HepG2 (cell line): ENCODE measurements at regions not wholly inside any gene's neighbourhood (a gene's known extent, or its start where the extent isn't known, plus 50 kb on each side); places are given as distances from the start of the nearest gene placed in this dataset.

Source experiments
- ATAC-seq: fragments of 200-7000 bp; cut with Tn5 transposase; 3 replicates; pipeline ENCODE4 v1.9.1; 2020; ENCODE audit warnings: mild to moderate bottlenecking, moderate library complexity
- BruUV-seq: library from RNA; stranded (reverse); fragments of 400-500 nt; replicated peaks from 2 replicates; lab custom pipeline; 2021; lab: Mats Ljungman, UMichigan
- CTCF ChIA-PET: fragments of 300-600 bp; formaldehyde crosslinking; extraction: SDS; loops from one replicate; lab custom pipeline; 2021; ENCODE audit warnings: low total read pairs, inconsistent platforms, low intra/inter-chr PET ratio; lab: Yijun Ruan, JAX
- POLR2A ChIA-PET: fragments of 350-600 bp; sonication (Branson Sonifier 250); formaldehyde crosslinking; loops from one replicate; lab custom pipeline; 2020; ENCODE audit warnings: antibody characterized with exemption, inconsistent platforms; lab: Yijun Ruan, JAX
- DNase-seq: peaks from one replicate; pipeline ENCODE4 v3.0.0-alpha.2; 2015; ENCODE audit warnings: low spot score
- FAIRE-seq: peaks from 3 replicates; lab custom pipeline; 2011; peaks lifted over from hg19 to GRCh38; lab: Jason Lieb, UNC
- H2AFZ ChIP-seq: one replicate; pipeline ENCODE4 v1.6.1; 2011; ENCODE audit warnings: low read length, inconsistent platforms
- H3K27ac ChIP-seq: fragments of 300-600 bp; 3 replicates; pipeline ENCODE4 v1.8.0; 2011; ENCODE audit warnings: mixed run types, mild to moderate bottlenecking, mixed read lengths, low read length, inconsistent platforms; ENCODE audit not compliant: insufficient read depth; ENCODE audit errors: extremely low read length
- H3K27me3 ChIP-seq, 2 experiments: fragments of 200-600 bp in 1 of 2; 2 replicates in 1 of 2; 3 replicates in 1 of 2; pipeline versions ENCODE4 v1.6.0 to v1.8.0; 2011; ENCODE audit warnings: low read length in 2 of 2, mild to moderate bottlenecking in 2 of 2, moderate library complexity in 2 of 2, inconsistent platforms in 1 of 2; ENCODE audit not compliant: insufficient read depth in 2 of 2, control insufficient read depth in 1 of 2
- H3K36me3 ChIP-seq, 2 experiments: fragments of 200-600 bp in 1 of 2; replicated peaks in 1 of 2; 2 replicates in 1 of 2; 3 replicates in 1 of 2; pipeline versions ENCODE4 v1.5.1 to v1.8.0; 2011; ENCODE audit warnings: low read length in 2 of 2, inconsistent platforms in 1 of 2; ENCODE audit not compliant: insufficient read depth in 2 of 2, control insufficient read depth in 1 of 2
- H3K4me1 ChIP-seq: 2 replicates; pipeline ENCODE4 v1.5.1; 2012; ENCODE audit warnings: low read length, inconsistent platforms; ENCODE audit not compliant: insufficient read depth
- H3K4me2 ChIP-seq: 2 replicates; pipeline ENCODE4 v1.6.0; 2011; ENCODE audit warnings: low read depth, low read length, inconsistent platforms
- H3K4me3 ChIP-seq, 3 experiments: fragments of 200-600 bp in 1 of 3; sonication (generic), shearing (Covaris generic) in 1 of 3; replicated peaks in 1 of 3; 2 replicates each; pipeline ENCODE4 v1.5.1; 2011 to 2016; ENCODE audit warnings: low read length in 3 of 3, inconsistent platforms in 2 of 3, low read depth in 2 of 3, mild to moderate bottlenecking in 2 of 3, control low read depth in 1 of 3, mixed read lengths in 1 of 3; ENCODE audit not compliant: insufficient read depth in 1 of 3
- H3K79me2 ChIP-seq: one replicate; pipeline ENCODE4 v1.6.1; 2011; ENCODE audit warnings: low read length, inconsistent platforms; ENCODE audit not compliant: insufficient read depth
- H3K9ac ChIP-seq: 2 replicates; pipeline ENCODE4 v1.6.0; 2011; ENCODE audit warnings: mild to moderate bottlenecking, low read depth, low read length, inconsistent platforms; ENCODE audit not compliant: insufficient read depth
- H3K9me3 ChIP-seq: 2 replicates; pipeline ENCODE4 v1.5.1; 2012; ENCODE audit warnings: mild to moderate bottlenecking, low read length
- H4K20me1 ChIP-seq: 2 replicates; pipeline ENCODE4 v1.6.0; 2011; ENCODE audit warnings: inconsistent platforms, mild to moderate bottlenecking, low read length, moderate library complexity; ENCODE audit not compliant: insufficient read depth
- MATR3 ChIP-seq: sonication (generic); formaldehyde crosslinking; IDR thresholded peaks from 2 replicates; pipeline ENCODE4 v1.4.0; 2020; ENCODE audit warnings: missing genetic modification reagents
- PAF1 ChIP-seq: IDR thresholded peaks from 2 replicates; pipeline ENCODE4 v1.6.1; 2016; ENCODE audit warnings: missing genetic modification reagents, missing compliant biosample characterization
- PHF5A ChIP-seq: IDR thresholded peaks from one replicate; pipeline ENCODE4 v1.6.1; 2018; ENCODE audit warnings: low read depth, missing genetic modification reagents; ENCODE audit not compliant: unreplicated experiment
- SIX1 ChIP-seq: sonication (generic); formaldehyde crosslinking; IDR thresholded peaks from 2 replicates; pipeline ENCODE4 v1.4.0; 2020; ENCODE audit warnings: missing genetic modification reagents, borderline replicate concordance
- SP4 ChIP-seq: sonication (generic); formaldehyde crosslinking; IDR thresholded peaks from 2 replicates; pipeline ENCODE4 v1.8.1; 2023; ENCODE audit warnings: mild to moderate bottlenecking, missing genetic modification reagents
- SRSF9 ChIP-seq: fragments of 200-400 bp; formaldehyde crosslinking; IDR thresholded peaks from 2 replicates; pipeline ENCODE4 v1.6.1; 2018; ENCODE audit warnings: borderline replicate concordance, mild to moderate bottlenecking, low read depth, low read length; ENCODE audit not compliant: insufficient read depth, poor library complexity, severe bottlenecking
- ZNF549 ChIP-seq: sonication (generic); formaldehyde crosslinking; IDR thresholded peaks from 2 replicates; pipeline ENCODE4 v1.5.0; 2020; ENCODE audit warnings: missing genetic modification reagents
- ZSCAN5A ChIP-seq: sonication (generic); formaldehyde crosslinking; IDR thresholded peaks from 2 replicates; pipeline ENCODE4 v1.8.0; 2022; ENCODE audit warnings: mild to moderate bottlenecking, missing genetic modification reagents, borderline replicate concordance
- WGBS: methylation state at CpG from one replicate; pipeline ENCODE4 v1.1.6; 2017; ENCODE audit warnings: low lambda C conversion rate; 5-methylcytosine and 5-hydroxymethylcytosine counted together
- in situ Hi-C: cut with HindIII; loops from 2 replicates; pipeline ENCODE4 v1.10.0; 2017; ENCODE audit warnings: low pct_unique_long_range_greater_than_20kb; ENCODE audit not compliant: extremely low pct_ligation_motif_present
- intact Hi-C: fragments of 100-400 bp; cut with micrococcal nuclease; formaldehyde crosslinking; loops from one replicate; pipeline ENCODE4 v1.10.0; 2022; ENCODE audit not compliant: unreplicated experiment
- TF ChIP-seq, protein P1 (sequence below): sonication (generic); formaldehyde crosslinking; IDR thresholded peaks from 2 replicates; pipeline ENCODE4 v1.8.0; 2022; ENCODE audit warnings: missing genetic modification reagents, mild to moderate bottlenecking, inconsistent platforms, borderline replicate concordance
- TF ChIP-seq, protein P2 (sequence below): IDR thresholded peaks from 2 replicates; pipeline ENCODE4 v1.6.1; 2016
- TF ChIP-seq, protein P3 (sequence below): sonication (generic); formaldehyde crosslinking; IDR thresholded peaks from 2 replicates; pipeline ENCODE4 v1.8.0; 2022; ENCODE audit warnings: mild to moderate bottlenecking, missing genetic modification reagents; ENCODE audit not compliant: insufficient replicate concordance
- TF ChIP-seq, protein P4 (sequence below): sonication (generic); formaldehyde crosslinking; IDR thresholded peaks from 2 replicates; pipeline ENCODE4 v1.4.0; 2020; ENCODE audit warnings: missing genetic modification reagents, borderline replicate concordance

DNA sequence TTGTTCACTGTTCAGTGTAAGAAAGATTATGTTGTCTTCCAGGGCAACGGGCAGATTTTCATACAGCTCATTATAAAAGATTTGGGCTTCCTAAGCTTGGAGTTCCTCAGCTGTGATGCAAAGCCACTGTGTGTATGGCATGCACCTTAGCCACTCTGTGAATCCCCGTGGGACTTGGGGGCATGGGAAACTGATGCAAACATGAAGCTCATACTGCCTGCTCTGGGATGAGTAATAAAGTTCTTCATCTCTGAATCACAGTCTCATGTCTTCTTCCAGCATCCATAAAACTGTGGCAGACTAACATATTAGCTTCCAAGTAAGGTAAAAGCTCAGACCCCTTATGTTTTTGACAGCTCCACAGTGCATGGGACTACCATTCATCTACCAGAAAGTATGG is 154.3 kb upstream of the RORA start:
- no peaks in the 10 kb centered on the region for H3K36me3 ChIP-seq
- 0% methylated on average over 2 of the region's 2 CpGs for WGBS
- intact Hi-C loops (no loop called here), in situ Hi-C loops (no loop called here)
- no peaks in the 10 kb centered on the region for H3K9me3 ChIP-seq
- no peak for FAIRE-seq
- ChIA-PET POLR2A (no interaction called here), CTCF (no interaction called here)
- no peak overlapping the region for H3K4me3 ChIP-seq
- no peak for ATAC-seq
- H3K4me2 ChIP-seq, result no peak overlapping the region
- H3K9ac ChIP-seq, result no peak overlapping the region
- H3K4me1 ChIP-seq, result no peaks in the 10 kb centered on the region
- no peaks in the 10 kb centered on the region for H3K27me3 ChIP-seq
- BruUV-seq, result no TSS peak
- TF ChIP-seq, protein P1, sequence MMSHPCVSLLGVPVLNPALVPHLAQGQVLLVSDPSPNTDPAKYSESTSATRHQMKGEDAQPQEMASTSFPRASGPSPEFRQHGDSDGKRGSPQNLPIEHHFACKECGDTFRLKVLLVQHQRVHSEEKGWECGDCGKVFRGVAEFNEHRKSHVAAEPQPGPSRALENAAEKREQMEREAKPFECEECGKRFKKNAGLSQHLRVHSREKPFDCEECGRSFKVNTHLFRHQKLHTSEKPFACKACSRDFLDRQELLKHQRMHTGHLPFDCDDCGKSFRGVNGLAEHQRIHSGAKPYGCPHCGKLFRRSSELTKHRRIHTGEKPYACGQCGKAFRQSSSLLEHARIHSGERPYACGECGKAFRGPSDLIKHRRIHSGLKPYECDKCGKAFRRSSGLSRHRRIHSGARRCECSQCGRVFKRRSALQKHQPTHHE (CRISPR knock-in tag), result no peak
- TF ChIP-seq ZNF549 (no peak), SIX1 (no peak), PHF5A (CRISPR knock-in tag) (no peak), PAF1 (CRISPR knock-in tag) (no peak), SP4 (CRISPR knock-in tag) (no peak), MATR3 (no peak), ZSCAN5A (CRISPR knock-in tag) (no peak), SRSF9 (no peak)
- TF ChIP-seq, protein P2, sequence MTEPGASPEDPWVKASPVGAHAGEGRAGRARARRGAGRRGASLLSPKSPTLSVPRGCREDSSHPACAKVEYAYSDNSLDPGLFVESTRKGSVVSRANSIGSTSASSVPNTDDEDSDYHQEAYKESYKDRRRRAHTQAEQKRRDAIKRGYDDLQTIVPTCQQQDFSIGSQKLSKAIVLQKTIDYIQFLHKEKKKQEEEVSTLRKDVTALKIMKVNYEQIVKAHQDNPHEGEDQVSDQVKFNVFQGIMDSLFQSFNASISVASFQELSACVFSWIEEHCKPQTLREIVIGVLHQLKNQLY (CRISPR knock-in tag), result no peak
- TF ChIP-seq, protein P3, sequence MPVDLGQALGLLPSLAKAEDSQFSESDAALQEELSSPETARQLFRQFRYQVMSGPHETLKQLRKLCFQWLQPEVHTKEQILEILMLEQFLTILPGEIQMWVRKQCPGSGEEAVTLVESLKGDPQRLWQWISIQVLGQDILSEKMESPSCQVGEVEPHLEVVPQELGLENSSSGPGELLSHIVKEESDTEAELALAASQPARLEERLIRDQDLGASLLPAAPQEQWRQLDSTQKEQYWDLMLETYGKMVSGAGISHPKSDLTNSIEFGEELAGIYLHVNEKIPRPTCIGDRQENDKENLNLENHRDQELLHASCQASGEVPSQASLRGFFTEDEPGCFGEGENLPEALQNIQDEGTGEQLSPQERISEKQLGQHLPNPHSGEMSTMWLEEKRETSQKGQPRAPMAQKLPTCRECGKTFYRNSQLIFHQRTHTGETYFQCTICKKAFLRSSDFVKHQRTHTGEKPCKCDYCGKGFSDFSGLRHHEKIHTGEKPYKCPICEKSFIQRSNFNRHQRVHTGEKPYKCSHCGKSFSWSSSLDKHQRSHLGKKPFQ, result no peak
- TF ChIP-seq, protein P4, sequence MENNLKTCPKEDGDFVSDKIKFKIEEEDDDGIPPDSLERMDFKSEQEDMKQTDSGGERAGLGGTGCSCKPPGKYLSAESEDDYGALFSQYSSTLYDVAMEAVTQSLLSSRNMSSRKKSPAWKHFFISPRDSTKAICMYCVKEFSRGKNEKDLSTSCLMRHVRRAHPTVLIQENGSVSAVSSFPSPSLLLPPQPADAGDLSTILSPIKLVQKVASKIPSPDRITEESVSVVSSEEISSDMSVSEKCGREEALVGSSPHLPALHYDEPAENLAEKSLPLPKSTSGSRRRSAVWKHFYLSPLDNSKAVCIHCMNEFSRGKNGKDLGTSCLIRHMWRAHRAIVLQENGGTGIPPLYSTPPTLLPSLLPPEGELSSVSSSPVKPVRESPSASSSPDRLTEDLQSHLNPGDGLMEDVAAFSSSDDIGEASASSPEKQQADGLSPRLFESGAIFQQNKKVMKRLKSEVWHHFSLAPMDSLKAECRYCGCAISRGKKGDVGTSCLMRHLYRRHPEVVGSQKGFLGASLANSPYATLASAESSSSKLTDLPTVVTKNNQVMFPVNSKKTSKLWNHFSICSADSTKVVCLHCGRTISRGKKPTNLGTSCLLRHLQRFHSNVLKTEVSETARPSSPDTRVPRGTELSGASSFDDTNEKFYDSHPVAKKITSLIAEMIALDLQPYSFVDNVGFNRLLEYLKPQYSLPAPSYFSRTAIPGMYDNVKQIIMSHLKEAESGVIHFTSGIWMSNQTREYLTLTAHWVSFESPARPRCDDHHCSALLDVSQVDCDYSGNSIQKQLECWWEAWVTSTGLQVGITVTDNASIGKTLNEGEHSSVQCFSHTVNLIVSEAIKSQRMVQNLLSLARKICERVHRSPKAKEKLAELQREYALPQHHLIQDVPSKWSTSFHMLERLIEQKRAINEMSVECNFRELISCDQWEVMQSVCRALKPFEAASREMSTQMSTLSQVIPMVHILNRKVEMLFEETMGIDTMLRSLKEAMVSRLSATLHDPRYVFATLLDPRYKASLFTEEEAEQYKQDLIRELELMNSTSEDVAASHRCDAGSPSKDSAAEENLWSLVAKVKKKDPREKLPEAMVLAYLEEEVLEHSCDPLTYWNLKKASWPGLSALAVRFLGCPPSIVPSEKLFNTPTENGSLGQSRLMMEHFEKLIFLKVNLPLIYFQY (CRISPR knock-in tag), result no peak
- no peaks in the 10 kb centered on the region for H4K20me1 ChIP-seq
- no peak for DNase-seq
- H3K79me2 ChIP-seq, result no peaks in the 10 kb centered on the region
- no peak overlapping the region for H2AFZ ChIP-seq
- H3K27ac ChIP-seq, result no peak overlapping the region
